K562 (cell line): ENCODE measurements at regions not wholly inside any gene's neighbourhood (a gene's known extent, or its start where the extent isn't known, plus 50 kb on each side); places are given as distances from the start of the nearest gene placed in this dataset.
A peak's percentile ranks its signal among the peaks of the same experiment; 100 is the strongest.

Experiments used
- AFF1 ChIP-seq, 2 experiments: fragments of 450-650 bp; IDR thresholded peaks; 2 replicates each; pipeline ENCODE4 v1.6.1; 2018; ENCODE audit warnings: mild to moderate bottlenecking in 2 of 2, low read depth in 1 of 2; ENCODE audit not compliant: partially characterized antibody in 2 of 2
- CAMTA2 ChIP-seq: fragments of 250-450 bp; sonication (Bioruptor Pico); conservative IDR thresholded peaks from 2 replicates; pipeline ENCODE4 v1.5.1; 2022
- CUX1 ChIP-seq: fragments of 200-800 bp; sonication (Bioruptor generic); IDR thresholded peaks from 2 replicates; pipeline ENCODE4 v1.6.1; 2016; ENCODE audit warnings: missing genetic modification characterization, missing compliant biosample characterization
- HNRNPLL ChIP-seq: fragments of 200-400 bp; formaldehyde crosslinking; IDR thresholded peaks from 2 replicates; pipeline ENCODE4 v1.6.1; 2017; ENCODE audit warnings: low read length, low read depth, mild to moderate bottlenecking; ENCODE audit not compliant: poor library complexity, severe bottlenecking
- KHSRP ChIP-seq: fragments of 450-650 bp; IDR thresholded peaks from 2 replicates; pipeline ENCODE4 v1.6.1; 2017
- PURB ChIP-seq: sonication (generic); formaldehyde crosslinking; IDR thresholded peaks from 2 replicates; pipeline ENCODE4 v1.9.0; 2021; ENCODE audit warnings: low read depth, mild to moderate bottlenecking, missing genetic modification reagents
- SRSF1 ChIP-seq: fragments of 200-400 bp; formaldehyde crosslinking; IDR thresholded peaks from 2 replicates; pipeline ENCODE4 v1.6.1; 2017; ENCODE audit warnings: mild to moderate bottlenecking, low read depth, low read length, moderate library complexity
- TFAM ChIP-seq: fragments of 250-450 bp; sonication (Bioruptor Pico); conservative IDR thresholded peaks from 2 replicates; pipeline ENCODE4 v1.5.0; 2021; ENCODE audit warnings: mild to moderate bottlenecking, moderate library complexity
- ZMIZ1 ChIP-seq, 2 experiments: fragments of 150-350 bp in 1 of 2; IDR thresholded peaks; 2 replicates each; pipeline ENCODE4 v1.6.1; 2012 to 2016; ENCODE audit warnings: low read depth in 2 of 2, low read length in 2 of 2, mild to moderate bottlenecking in 1 of 2, moderate library complexity in 1 of 2
- ZNF592 ChIP-seq: fragments of 450-650 bp; IDR thresholded peaks from 2 replicates; pipeline ENCODE4 v1.6.1; 2017; ENCODE audit warnings: antibody characterized with exemption, mild to moderate bottlenecking

- TF ChIP-seq ZNF592, result 0 out of 2 replicates have a peak, but pooled peaks have one; percentile 41
- TF ChIP-seq KHSRP, result no peak
- no peak for TF ChIP-seq SRSF1
- TF ChIP-seq CUX1, result no peak
- TF ChIP-seq TFAM (CRISPR knock-in tag), result no peak
- TF ChIP-seq CAMTA2, result no peak
- TF ChIP-seq AFF1 (IDR thresholded peaks at IDR 0.05; ENCODE audit: low read depth in 1 of 2, partially characterized antibody in 2 of 2), result no peak
- no peak for TF ChIP-seq HNRNPLL
- no peak for TF ChIP-seq PURB (CRISPR knock-in tag)
- no peak for TF ChIP-seq ZMIZ1 (IDR thresholded peaks at IDR 0.05; ENCODE audit: low read depth in 2 of 2, low read length in 2 of 2)
Observed at GRCh38 chr12:88299567-88300101, 157.5 kb downstream of the TMTC3 start (continued).
